B cell (primary cell): ENCODE measurements at regions not wholly inside any gene's neighbourhood (a gene's known extent, or its start where the extent isn't known, plus 50 kb on each side); places are given as distances from the start of the nearest gene placed in this dataset.

Experiments used
- ATAC-seq: fragments of 200-7000 bp; cut with Tn5 transposase; one replicate; pipeline ENCODE4 v1.10.0; 2021; ENCODE audit warnings: low read depth, mild to moderate bottlenecking, moderate number of reproducible peaks, moderate library complexity
- CTCF ChIA-PET: fragments of 350-600 bp; sonication (Branson Sonifier 250); formaldehyde crosslinking; loops from one replicate; lab custom pipeline; 2021; ENCODE audit warnings: antibody characterized with exemption, inconsistent platforms; lab: Charles Lee
- POLR2A ChIA-PET: fragments of 350-600 bp; sonication (Branson Sonifier 250); formaldehyde crosslinking; loops from one replicate; lab custom pipeline; 2021; ENCODE audit warnings: antibody characterized with exemption; lab: Charles Lee
- DNase-seq: peaks from one replicate; pipeline ENCODE4 v3.0.0; 2013
- H2AFZ ChIP-seq: 2 replicates; pipeline ENCODE4 v1.6.1; 2012; ENCODE audit warnings: mild to moderate bottlenecking, low read depth, low read length; ENCODE audit not compliant: insufficient read depth, poor library complexity, severe bottlenecking
- H3K27ac ChIP-seq, 2 donors: 1 replicate in 1 of 2; 2 replicates in 1 of 2; pipeline ENCODE4 v1.5.1; 2012 to 2013; ENCODE audit warnings: low read length in 2 of 2, mild to moderate bottlenecking in 2 of 2, moderate library complexity in 1 of 2
- H3K27me3 ChIP-seq, 4 experiments: fragments of 200-600 bp in 1 of 4; sonication (generic) in 1 of 4; replicated peaks in 1 of 4; 1 replicate in 2 of 4; 2 replicates in 2 of 4; pipeline versions ENCODE4 v1.6.1 to v1.7.0; 2013 to 2016; ENCODE audit warnings: low read length in 3 of 4, mild to moderate bottlenecking in 2 of 4, mixed read lengths in 1 of 4, moderate library complexity in 1 of 4; ENCODE audit not compliant: insufficient read depth in 4 of 4, control insufficient read depth in 3 of 4; ENCODE audit errors: control extremely low read depth in 1 of 4
- H3K36me3 ChIP-seq, 2 experiments: replicated peaks in 1 of 2; 1 replicate in 1 of 2; 2 replicates in 1 of 2; pipeline versions ENCODE4 v1.6.1 to v1.7.1; 2013; ENCODE audit warnings: low read length in 1 of 2; ENCODE audit not compliant: insufficient read depth in 2 of 2, control insufficient read depth in 1 of 2; ENCODE audit errors: control extremely low read depth in 1 of 2, extremely low read depth in 1 of 2
- H3K4me1 ChIP-seq, 2 donors: fragments of 200-600 bp in 1 of 2; sonication (generic) in 1 of 2; 1 replicate in 1 of 2; 2 replicates in 1 of 2; pipeline versions ENCODE4 v1.5.1 to v1.6.1; 2013 to 2017; ENCODE audit warnings: low read length in 2 of 2; ENCODE audit not compliant: control insufficient read depth in 2 of 2, insufficient read depth in 2 of 2
- H3K4me2 ChIP-seq: replicated peaks from 2 replicates; pipeline ENCODE3; 2012; ENCODE audit warnings: mild to moderate bottlenecking, low read depth, low read length; ENCODE audit not compliant: poor library complexity, severe bottlenecking
- H3K4me3 ChIP-seq, 5 experiments: fragments of 200-600 bp in 1 of 5; sonication (generic) in 1 of 5; 1 replicate in 3 of 5; 2 replicates in 2 of 5; pipeline versions ENCODE4 v1.5.1 to v1.7.0; 2011 to 2016; ENCODE audit warnings: low read length in 4 of 5, mild to moderate bottlenecking in 4 of 5, low read depth in 2 of 5, control low read depth in 1 of 5, moderate library complexity in 1 of 5; ENCODE audit not compliant: insufficient read depth in 1 of 5; ENCODE audit errors: control extremely low read depth in 1 of 5, extremely low read depth in 1 of 5
- H3K79me2 ChIP-seq: fragments of 200-600 bp; sonication (generic); one replicate; pipeline ENCODE4 v1.6.0; 2016; ENCODE audit warnings: low read length; ENCODE audit not compliant: control insufficient read depth, insufficient read depth
- H3K9ac ChIP-seq: fragments of 200-600 bp; sonication (generic); 2 replicates; pipeline ENCODE4 v1.6.1; 2017; ENCODE audit warnings: mild to moderate bottlenecking, low read length, moderate library complexity
- H3K9me3 ChIP-seq, 3 donors: one replicate each; pipeline versions ENCODE4 v1.6.1 to v1.7.1; 2013; ENCODE audit warnings: low read length in 2 of 3; ENCODE audit not compliant: control insufficient read depth in 2 of 3, insufficient read depth in 1 of 3; ENCODE audit errors: control extremely low read depth in 1 of 3
- H4K20me1 ChIP-seq: 2 replicates; pipeline ENCODE4 v1.6.0; 2012; ENCODE audit warnings: mild to moderate bottlenecking, low read length; ENCODE audit not compliant: insufficient read depth, control insufficient read depth, poor library complexity, severe bottlenecking
- H3K27ac Mint-ChIP-seq: one replicate; pipeline ENCODE4 v1.8.0; 2021; ENCODE audit warnings: mixed read lengths
- H3K27me3 Mint-ChIP-seq: one replicate; pipeline ENCODE4 v1.8.0; 2021; ENCODE audit warnings: mixed read lengths
- H3K4me1 Mint-ChIP-seq: one replicate; pipeline ENCODE4 v1.8.0; 2021; ENCODE audit warnings: mixed read lengths
- H3K4me3 Mint-ChIP-seq: one replicate; pipeline ENCODE4 v1.8.0; 2021; ENCODE audit warnings: mixed read lengths
- H3K9me3 Mint-ChIP-seq: one replicate; pipeline ENCODE4 v1.8.0; 2022; ENCODE audit warnings: mixed read lengths; ENCODE audit not compliant: insufficient read depth
- CTCF ChIP-seq: fragments of 200-600 bp; IDR thresholded peaks from one replicate; pipeline ENCODE4 v1.8.0; 2022; ENCODE audit warnings: antibody characterized with exemption, mild to moderate bottlenecking
- EZH2 ChIP-seq: IDR thresholded peaks from 2 replicates; pipeline ENCODE4 v1.6.1; 2012; ENCODE audit warnings: borderline replicate concordance, low read depth, mild to moderate bottlenecking, moderate library complexity, low read length; ENCODE audit not compliant: insufficient read depth, poor library complexity, severe bottlenecking
- WGBS: methylation state at CpG from one replicate; pipeline ENCODE4 v1.1.5; 2013; ENCODE audit warnings: missing lambda C conversion rate; ENCODE audit not compliant: insufficient coverage; 5-methylcytosine and 5-hydroxymethylcytosine counted together
- intact Hi-C: fragments of 100-400 bp; cut with micrococcal nuclease; formaldehyde crosslinking; loops from one replicate; pipeline ENCODE4 v1.10.0; 2022

- Mint-ChIP-seq H3K4me1 (peaks cover 1% of the 10 kb centered on the region), H3K27ac (no peak overlapping the region), H3K4me3 (no peak overlapping the region), H3K27me3 (no peaks in the 10 kb centered on the region), H3K9me3 (no peaks in the 10 kb centered on the region)
- no peak for TF ChIP-seq EZH2
- TF ChIP-seq CTCF, result no peak
- Histone ChIP-seq H2AFZ (no peak overlapping the region), H3K4me3 (no peak overlapping the region), H3K4me1 (no peaks in the 10 kb centered on the region), H3K36me3 (no peaks in the 10 kb centered on the region), H4K20me1 (no peaks in the 10 kb centered on the region), H3K9me3 (no peaks in the 10 kb centered on the region), H3K9ac (no peak overlapping the region), H3K27ac (no peak overlapping the region), H3K4me2 (no peak overlapping the region), H3K27me3 (no peaks in the 10 kb centered on the region), H3K79me2 (no peaks in the 10 kb centered on the region)
- intact Hi-C loops, result no loop called here
- POLR2A ChIA-PET, result no interaction called here
- no peak for DNase-seq
- CTCF ChIA-PET, result interaction anchor here (0.7 kb wide), 1 partner anchor 687 kb away, joined by 3 read pairs; no protein-coding TSS in a partner anchor
- WGBS, result no CpG with 5 or more reads among the region's 1 CpG
- ATAC-seq, result no peak
Observed at GRCh38 chr6:15113587-15113986, 132.3 kb upstream of the JARID2 start.

- TF ChIP-seq CTCF (no peak), EZH2 (no peak)
- no peaks in the 10 kb centered on the region for H3K9me3 ChIP-seq
- H3K9ac ChIP-seq, result no peak overlapping the region
- Mint-ChIP-seq H3K4me1 (peaks cover 1% of the 10 kb centered on the region), H3K27ac (no peak overlapping the region), H3K9me3 (no peaks in the 10 kb centered on the region), H3K4me3 (no peak overlapping the region), H3K27me3 (no peaks in the 10 kb centered on the region)
- H3K79me2 ChIP-seq, result no peaks in the 10 kb centered on the region
- no peaks in the 10 kb centered on the region for H3K4me1 ChIP-seq
- no peak overlapping the region for H3K4me3 ChIP-seq
- H3K4me2 ChIP-seq, result no peak overlapping the region
- ChIA-PET POLR2A (no interaction called here), CTCF (interaction anchor here (0.7 kb wide), 1 partner anchor 687 kb away, joined by 3 read pairs; no protein-coding TSS in a partner anchor)
- H4K20me1 ChIP-seq, result no peaks in the 10 kb centered on the region
- DNase-seq (no peak), ATAC-seq (no peak)
- no peak overlapping the region for H2AFZ ChIP-seq
- WGBS, result 80% methylated on average over 4 of the region's 4 CpGs
- H3K27me3 ChIP-seq, result no peaks in the 10 kb centered on the region
- H3K27ac ChIP-seq, result no peak overlapping the region
- intact Hi-C loops, result no loop called here
- no peaks in the 10 kb centered on the region for H3K36me3 ChIP-seq
Observed at GRCh38 chr6:15114061-15114460, 131.8 kb upstream of the JARID2 start.
